ENCODE measurements at regions not wholly inside any gene's neighbourhood (a gene's known extent, or its start where the extent isn't known, plus 50 kb on each side); places are given as distances from the start of the nearest gene placed in this dataset.
"Not testable (repeated sequence)": the region's sequence is repeated elsewhere in the genome, so short reads cannot be mapped to it uniquely, and the experiment has no call there.

GRCh38 chr3:157906627-157907026, 199.6 kb downstream of the SHOX2 start:
- DNase-seq, result no peak
- intact Hi-C loops (cut with DNase I), result no loop called here
- Histone ChIP-seq H3K27me3 (no peaks in the 10 kb centered on the region), H3K4me1 (replicated peaks in 1 of 2) (no peaks in the 10 kb centered on the region), H3K9me3 (replicated peaks in 1 of 3) (no peaks in the 10 kb centered on the region), H3K4me3 (no peak overlapping the region), H3K36me3 (replicated peaks in 1 of 2) (no peaks in the 10 kb centered on the region), H3K27ac (no peak overlapping the region)
- TF ChIP-seq POLR2A (IDR thresholded peaks at IDR 0.05), result no peak
- TF ChIP-seq, protein P1, sequence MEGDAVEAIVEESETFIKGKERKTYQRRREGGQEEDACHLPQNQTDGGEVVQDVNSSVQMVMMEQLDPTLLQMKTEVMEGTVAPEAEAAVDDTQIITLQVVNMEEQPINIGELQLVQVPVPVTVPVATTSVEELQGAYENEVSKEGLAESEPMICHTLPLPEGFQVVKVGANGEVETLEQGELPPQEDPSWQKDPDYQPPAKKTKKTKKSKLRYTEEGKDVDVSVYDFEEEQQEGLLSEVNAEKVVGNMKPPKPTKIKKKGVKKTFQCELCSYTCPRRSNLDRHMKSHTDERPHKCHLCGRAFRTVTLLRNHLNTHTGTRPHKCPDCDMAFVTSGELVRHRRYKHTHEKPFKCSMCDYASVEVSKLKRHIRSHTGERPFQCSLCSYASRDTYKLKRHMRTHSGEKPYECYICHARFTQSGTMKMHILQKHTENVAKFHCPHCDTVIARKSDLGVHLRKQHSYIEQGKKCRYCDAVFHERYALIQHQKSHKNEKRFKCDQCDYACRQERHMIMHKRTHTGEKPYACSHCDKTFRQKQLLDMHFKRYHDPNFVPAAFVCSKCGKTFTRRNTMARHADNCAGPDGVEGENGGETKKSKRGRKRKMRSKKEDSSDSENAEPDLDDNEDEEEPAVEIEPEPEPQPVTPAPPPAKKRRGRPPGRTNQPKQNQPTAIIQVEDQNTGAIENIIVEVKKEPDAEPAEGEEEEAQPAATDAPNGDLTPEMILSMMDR (IDR thresholded peaks at IDR 0.05), result peak in 1 of 6 experiments; percentile 8

GRCh38 chr3:157905885-157906284, 200.3 kb downstream of the SHOX2 start:
- intact Hi-C loops (cut with DNase I), result no loop called here
- H3K9me3 ChIP-seq (replicated peaks in 1 of 3), result no peaks in the 10 kb centered on the region
- no peak overlapping the region for H3K4me3 ChIP-seq
- no peak for DNase-seq
- H3K36me3 ChIP-seq (replicated peaks in 1 of 2), result no peaks in the 10 kb centered on the region
- no peaks in the 10 kb centered on the region for H3K27me3 ChIP-seq
- H3K4me1 ChIP-seq (replicated peaks in 1 of 2), result no peaks in the 10 kb centered on the region
- H3K27ac ChIP-seq, result no peak overlapping the region
- TF ChIP-seq, protein P1 (IDR thresholded peaks at IDR 0.05), result no peak
- no peak for TF ChIP-seq POLR2A (IDR thresholded peaks at IDR 0.05)
- 66 to 79% (median 75%) methylated on average over 1 of the region's 1 CpG for WGBS, 4 donors

DNA sequence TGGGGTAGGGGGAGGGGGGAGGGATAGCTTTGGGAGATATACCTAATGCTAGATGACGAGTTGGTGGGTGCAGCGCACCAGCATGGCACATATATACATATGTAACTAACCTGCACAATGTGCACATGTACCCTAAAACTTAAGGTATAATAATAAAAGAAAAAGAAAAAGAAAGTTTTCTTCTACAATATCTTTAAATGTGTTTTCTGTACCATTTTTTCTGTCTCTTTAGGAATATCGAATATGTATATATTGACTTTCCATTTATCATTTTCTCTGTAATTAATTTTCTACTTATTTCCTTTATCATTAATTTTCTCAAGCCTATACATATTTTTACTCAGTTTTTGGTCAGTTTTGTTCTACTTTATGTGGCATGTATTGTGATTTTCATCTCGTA, 203.5 kb downstream of the SHOX2 start:
- not testable (repeated sequence) for DNase-seq
- WGBS, 4 donors, result 78 to 88% (median 82%) methylated on average over 4 of the region's 4 CpGs

DNA sequence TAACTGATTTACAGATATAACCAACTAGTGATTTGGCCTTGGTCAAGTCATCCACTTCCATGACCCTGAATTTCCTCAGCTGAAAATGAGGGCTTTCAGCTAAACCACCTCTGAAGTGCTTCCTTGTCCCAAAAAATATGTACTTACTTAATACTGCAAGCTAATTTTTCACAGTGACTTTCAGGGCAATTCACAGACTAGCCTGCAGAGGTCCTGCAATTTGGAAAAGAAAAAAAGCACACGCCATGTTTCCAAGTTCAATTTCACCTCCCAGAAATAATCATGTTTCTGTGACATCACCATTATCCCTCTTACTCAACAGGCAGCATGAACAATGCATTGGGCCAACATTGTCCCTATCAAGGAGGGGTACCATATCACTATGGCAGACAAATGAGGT, 218.2 kb downstream of the SHOX2 start:
- H3K36me3 ChIP-seq (replicated peaks in 1 of 2), result no peaks in the 10 kb centered on the region
- H3K9me3 ChIP-seq (replicated peaks in 1 of 3), result no peaks in the 10 kb centered on the region
- H3K27me3 ChIP-seq, result no peaks in the 10 kb centered on the region
- H3K27ac ChIP-seq, result no peak overlapping the region
- 70 to 82% (median 75%) methylated on average over 1 of the region's 1 CpG for WGBS, 4 donors
- DNase-seq, result no peak
- no peak for TF ChIP-seq POLR2A (IDR thresholded peaks at IDR 0.05)
- intact Hi-C loops (cut with DNase I), result no loop called here
- no peaks in the 10 kb centered on the region for H3K4me1 ChIP-seq (replicated peaks in 1 of 2)
- no peak overlapping the region for H3K4me3 ChIP-seq

More for the DNA sequence above, 203.5 kb downstream of the SHOX2 start:
- H3K4me3 ChIP-seq; H3K36me3 ChIP-seq (replicated peaks in 1 of 2); H3K9me3 ChIP-seq (replicated peaks in 1 of 3); intact Hi-C loops (cut with DNase I); H3K27ac ChIP-seq; H3K27me3 ChIP-seq; H3K4me1 ChIP-seq (replicated peaks in 1 of 2): not testable (repeated sequence)

DNA sequence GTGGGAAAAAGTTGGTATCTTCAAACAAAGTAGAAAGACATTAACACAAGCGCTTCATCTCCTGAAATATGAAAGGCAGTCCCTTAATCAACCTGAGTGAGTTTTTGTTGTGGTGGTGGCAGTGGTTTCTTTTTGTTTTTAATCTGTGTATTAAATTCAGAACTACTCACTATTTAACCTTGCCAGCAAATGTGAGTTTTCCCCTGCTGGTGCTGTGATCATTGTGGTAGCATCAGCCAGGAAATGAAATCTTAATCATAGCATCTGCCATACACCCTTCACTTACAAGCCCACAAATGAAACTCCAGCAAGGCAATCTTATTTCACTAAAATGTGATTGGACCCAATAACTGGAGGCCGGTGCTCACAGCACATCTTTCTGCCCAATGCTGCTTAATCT, 229.7 kb downstream of the SHOX2 start:
- TF ChIP-seq, protein P1 (IDR thresholded peaks at IDR 0.05), result no peak
- TF ChIP-seq POLR2A (IDR thresholded peaks at IDR 0.05), result no peak
- H3K9me3 ChIP-seq (replicated peaks in 1 of 3), result no peaks in the 10 kb centered on the region
- H3K27ac ChIP-seq, result no peak overlapping the region
- no peaks in the 10 kb centered on the region for H3K4me1 ChIP-seq (replicated peaks in 1 of 2)
- intact Hi-C loops (cut with DNase I), result no loop called here
- WGBS, 4 donors, result 69 to 89% (median 82%) methylated on average over 2 of the region's 2 CpGs
- no peak for DNase-seq
- no peaks in the 10 kb centered on the region for H3K27me3 ChIP-seq
- no peaks in the 10 kb centered on the region for H3K36me3 ChIP-seq (replicated peaks in 1 of 2)
- H3K4me3 ChIP-seq, result no peak overlapping the region
